ENCODE measurements at regions not wholly inside any gene's neighbourhood (a gene's known extent, or its start where the extent isn't known, plus 50 kb on each side); places are given as distances from the start of the nearest gene placed in this dataset.

GRCh38 chrX:128581615-128582014 is 529.4 kb upstream of the ACTRT1 start:
- no peak for TF ChIP-seq CTCF (conservative IDR thresholded peaks at IDR 0.05; ENCODE audit: control insufficient read depth, insufficient read depth, low read depth, low read length)
- H3K4me3 ChIP-seq (ENCODE audit: control insufficient read depth, low read depth, low read length) = no peak overlapping the region
- no peak for DNase-seq (ENCODE audit: low read depth)

GRCh38 chrX:128543114-128543513 is 490.9 kb upstream of the ACTRT1 start:
- DNase-seq (ENCODE audit: low read depth) = no peak
- TF ChIP-seq CTCF (conservative IDR thresholded peaks at IDR 0.05; ENCODE audit: control insufficient read depth, insufficient read depth, low read depth, low read length) = no peak

GRCh38 chrX:128518508-128518907 is 466.3 kb upstream of the ACTRT1 start:
- H3K4me3 ChIP-seq (ENCODE audit: control insufficient read depth, low read depth, low read length) = no peak overlapping the region
- peak; percentile 32 for TF ChIP-seq CTCF (conservative IDR thresholded peaks at IDR 0.05; ENCODE audit: control insufficient read depth, insufficient read depth, low read depth, low read length)
- peak; percentile 3 for DNase-seq (ENCODE audit: low read depth)

More at GRCh38 chrX:128543114-128543513, 490.9 kb upstream of the ACTRT1 start:
- H3K4me3 ChIP-seq (ENCODE audit: control insufficient read depth, low read depth, low read length) = no peak overlapping the region

GRCh38 chrX:128517691-128518090 is 465.5 kb upstream of the ACTRT1 start:
- no peak for DNase-seq (ENCODE audit: low read depth)
- TF ChIP-seq CTCF (conservative IDR thresholded peaks at IDR 0.05; ENCODE audit: control insufficient read depth, insufficient read depth, low read depth, low read length) = no peak
- no peak overlapping the region for H3K4me3 ChIP-seq (ENCODE audit: control insufficient read depth, low read depth, low read length)

GRCh38 chrX:128504496-128504895 is 452.3 kb upstream of the ACTRT1 start:
- DNase-seq (ENCODE audit: low read depth) = no peak
- no peak for TF ChIP-seq CTCF (conservative IDR thresholded peaks at IDR 0.05; ENCODE audit: control insufficient read depth, insufficient read depth, low read depth, low read length)
- H3K4me3 ChIP-seq (ENCODE audit: control insufficient read depth, low read depth, low read length) = no peak overlapping the region

- no peak for TF ChIP-seq CTCF (conservative IDR thresholded peaks at IDR 0.05; ENCODE audit: control insufficient read depth, insufficient read depth, low read depth, low read length)
- no peak for DNase-seq (ENCODE audit: low read depth)
- no peak overlapping the region for H3K4me3 ChIP-seq (ENCODE audit: control insufficient read depth, low read depth, low read length)
Measured at GRCh38 chrX:128464116-128464515, 411.9 kb upstream of the ACTRT1 start.

GRCh38 chrX:128460835-128461234 is 408.6 kb upstream of the ACTRT1 start:
- no peak for TF ChIP-seq CTCF (conservative IDR thresholded peaks at IDR 0.05; ENCODE audit: control insufficient read depth, insufficient read depth, low read depth, low read length)
- no peak for DNase-seq (ENCODE audit: low read depth)
- no peak overlapping the region for H3K4me3 ChIP-seq (ENCODE audit: control insufficient read depth, low read depth, low read length)

Measured in fibroblast of mammary gland (primary cell).